Stimulated activated CD8-positive, alpha-beta memory T cell treated with anti-CD3 and anti-CD28 coated beads, Interleukin-12 subunit alpha, Interleukin-12 subunit beta, amount 100 ng/mL, for 1 hour (primary cell): ENCODE measurements at regions not wholly inside any gene's neighbourhood (a gene's known extent, or its start where the extent isn't known, plus 50 kb on each side); places are given as distances from the start of the nearest gene placed in this dataset.
"Not testable (repeated sequence)": the region's sequence is repeated elsewhere in the genome, so short reads cannot be mapped to it uniquely, and the experiment has no call there.

ENCODE experiments used
- DNase-seq: peaks from one replicate; pipeline ENCODE4 v3.0.0-alpha.2; 2020; ENCODE audit warnings: low read depth

GRCh38 chr1:221878134-221878533 lies 136.2 kb upstream of the DUSP10 start:
- no peak for DNase-seq

GRCh38 chr1:221877311-221877710 lies 135.4 kb upstream of the DUSP10 start:
- DNase-seq = no peak

GRCh38 chr1:221875004-221875330 lies 133.1 kb upstream of the DUSP10 start:
- DNase-seq = no peak

- no peak for DNase-seq
Measured at GRCh38 chr1:221874285-221875003, 132.6 kb upstream of the DUSP10 start.

GRCh38 chr1:221873673-221874072 lies 131.8 kb upstream of the DUSP10 start:
- DNase-seq = no peak

- no peak for DNase-seq
Measured at GRCh38 chr1:221871056-221871455, 129.2 kb upstream of the DUSP10 start.

GRCh38 chr1:221869779-221870178 lies 127.9 kb upstream of the DUSP10 start:
- DNase-seq = no peak

- no peak for DNase-seq
Measured at GRCh38 chr1:221868593-221869303, 126.9 kb upstream of the DUSP10 start.

- DNase-seq = no peak
Measured at GRCh38 chr1:221867003-221867402, 125.1 kb upstream of the DUSP10 start.

GRCh38 chr1:221865808-221866207 lies 123.9 kb upstream of the DUSP10 start:
- no peak for DNase-seq

- DNase-seq = no peak
Measured at GRCh38 chr1:221863635-221864034, 121.7 kb upstream of the DUSP10 start.

GRCh38 chr1:221862971-221863370 lies 121.1 kb upstream of the DUSP10 start:
- no peak for DNase-seq

GRCh38 chr1:221858818-221859611 lies 117.1 kb upstream of the DUSP10 start:
- no peak for DNase-seq

- DNase-seq = not testable (repeated sequence)
Measured at GRCh38 chr1:221857094-221857444, 115.2 kb upstream of the DUSP10 start.

GRCh38 chr1:221856228-221857093 lies 114.6 kb upstream of the DUSP10 start:
- no peak for DNase-seq

- no peak for DNase-seq
Measured at GRCh38 chr1:221855156-221855555, 113.3 kb upstream of the DUSP10 start.

GRCh38 chr1:221851336-221851735 lies 109.4 kb upstream of the DUSP10 start:
- DNase-seq = no peak

- DNase-seq = no peak
Measured at GRCh38 chr1:221850470-221851187, 108.7 kb upstream of the DUSP10 start.

GRCh38 chr1:221849897-221850296 lies 108.0 kb upstream of the DUSP10 start:
- DNase-seq = no peak

- no peak for DNase-seq
Measured at GRCh38 chr1:221849110-221849509, 107.2 kb upstream of the DUSP10 start.

- no peak for DNase-seq
Measured at GRCh38 chr1:221847676-221848075, 105.8 kb upstream of the DUSP10 start.
